GM12878 (cell line): ENCODE measurements at regions not wholly inside any gene's neighbourhood (a gene's known extent, or its start where the extent isn't known, plus 50 kb on each side); places are given as distances from the start of the nearest gene placed in this dataset.
A peak's percentile ranks its signal among the peaks of the same experiment; 100 is the strongest.
"Not testable (repeated sequence)": the region's sequence is repeated elsewhere in the genome, so short reads cannot be mapped to it uniquely, and the experiment has no call there.

ENCODE experiments used
- ATAC-seq: fragments of 200-7000 bp; cut with Tn5 transposase; 3 replicates; pipeline ENCODE4 v1.9.1; 2020; ENCODE audit warnings: mild to moderate bottlenecking, moderate library complexity
- BruUV-seq: library from RNA; stranded (reverse); fragments of 400-500 nt; replicated peaks from 2 replicates; lab custom pipeline; 2021; lab: Mats Ljungman, UMichigan
- CTCF ChIA-PET: fragments of 300-600 bp; sonication (Branson Sonifier 250); formaldehyde crosslinking; extraction: SDS; loops from one replicate; lab custom pipeline; 2021; ENCODE audit warnings: inconsistent platforms; lab: Yijun Ruan, JAX
- POLR2A ChIA-PET: fragments of 350-600 bp; formaldehyde crosslinking; extraction: SDS; loops from one replicate; lab custom pipeline; 2021; ENCODE audit warnings: inconsistent platforms; lab: Charles Lee
- RAD21 ChIA-PET: fragments of 300-600 bp; sonication (Branson Sonifier 250); formaldehyde crosslinking; loops from one replicate; lab custom pipeline; 2023; ENCODE audit warnings: antibody characterized with exemption; ENCODE audit not compliant: unreplicated experiment; lab: Charles Lee
- SMC1A ChIA-PET: fragments of 300-600 bp; sonication (Branson Sonifier 250); formaldehyde crosslinking; loops from one replicate; lab custom pipeline; 2023; ENCODE audit not compliant: unreplicated experiment, uncharacterized antibody; lab: Charles Lee
- DNase-seq: peaks from one replicate; pipeline ENCODE4 v3.0.0-alpha.2; 2011; ENCODE audit warnings: low read depth, low spot score
- FAIRE-seq: peaks from 3 replicates; lab custom pipeline; 2011; peaks lifted over from hg19 to GRCh38; lab: Jason Lieb, UNC
- H2AFZ ChIP-seq: 2 replicates; pipeline ENCODE4 v1.6.0; 2011; ENCODE audit warnings: low read depth, low read length, control low read depth; ENCODE audit not compliant: control insufficient read depth
- H3K27ac ChIP-seq: 2 replicates; pipeline ENCODE4 v1.5.1; 2011; ENCODE audit warnings: control low read depth; ENCODE audit not compliant: control insufficient read depth, insufficient read depth
- H3K27me3 ChIP-seq, 2 experiments: replicated peaks in 1 of 2; 2 replicates each; pipeline versions ENCODE4 v1.6.0 to v1.6.1; 2011; ENCODE audit warnings: low read length in 1 of 2; ENCODE audit not compliant: control insufficient read depth in 2 of 2, insufficient read depth in 2 of 2
- H3K36me3 ChIP-seq, 2 experiments: 2 replicates each; pipeline ENCODE4 v1.5.1; 2011; ENCODE audit warnings: low read length in 1 of 2; ENCODE audit not compliant: control insufficient read depth in 2 of 2, insufficient read depth in 2 of 2
- H3K4me1 ChIP-seq: 2 replicates; pipeline ENCODE4 v1.6.1; 2011; ENCODE audit warnings: mild to moderate bottlenecking, low read length, moderate library complexity, mixed read lengths; ENCODE audit not compliant: control insufficient read depth, insufficient read depth
- H3K4me2 ChIP-seq: 2 replicates; pipeline ENCODE4 v1.6.0; 2011; ENCODE audit warnings: control low read depth; ENCODE audit not compliant: control insufficient read depth, insufficient read depth
- H3K4me3 ChIP-seq: fragments of 200-600 bp; sonication (generic); 2 replicates; pipeline ENCODE4 v1.5.1; 2016
- H3K79me2 ChIP-seq: 2 replicates; pipeline ENCODE4 v1.6.0; 2011; ENCODE audit warnings: low read length; ENCODE audit not compliant: control insufficient read depth, insufficient read depth
- H3K9ac ChIP-seq: 2 replicates; pipeline ENCODE4 v1.8.0; 2011; ENCODE audit warnings: low read length, control low read depth, mixed read lengths; ENCODE audit not compliant: control insufficient read depth, insufficient read depth
- H3K9me3 ChIP-seq: replicated peaks from 3 replicates; pipeline ENCODE4 v1.5.1; 2011; ENCODE audit warnings: mild to moderate bottlenecking, low read length; ENCODE audit not compliant: control insufficient read depth, insufficient read depth
- H4K20me1 ChIP-seq: 2 replicates; pipeline ENCODE4 v1.6.0; 2011; ENCODE audit not compliant: control insufficient read depth, insufficient read depth
- CBX3 ChIP-seq: fragments of 200-600 bp; sonication (generic); IDR thresholded peaks from 2 replicates; pipeline ENCODE4 v1.6.1; 2016; ENCODE audit warnings: low read depth, borderline replicate concordance
- MEF2B ChIP-seq: fragments of 450-650 bp; IDR thresholded peaks from 2 replicates; pipeline ENCODE4 v1.6.1; 2018; ENCODE audit warnings: mild to moderate bottlenecking, moderate library complexity; ENCODE audit not compliant: partially characterized antibody, poor library complexity, severe bottlenecking
- WGBS: methylation state at CpG from one replicate; pipeline ENCODE4 v1.1.6; 2016; ENCODE audit warnings: low lambda C conversion rate; ENCODE audit not compliant: insufficient replicate concordance, insufficient coverage; ENCODE audit errors: missing lambda C conversion rate; 5-methylcytosine and 5-hydroxymethylcytosine counted together
- in situ Hi-C: fragments of 300-500 bp; cut with MboI; formaldehyde crosslinking; loops from 9 replicates; pipeline ENCODE4 v1.14.3; 2018; ENCODE audit warnings: mixed read lengths
- intact Hi-C: fragments of 100-400 bp; cut with micrococcal nuclease; formaldehyde crosslinking; loops from one replicate; pipeline ENCODE4 v1.14.2; 2022; ENCODE audit not compliant: unreplicated experiment

- no peak for FAIRE-seq
- intact Hi-C loops (no loop called here), in situ Hi-C loops (no loop called here)
- ChIA-PET SMC1A (no interaction called here), CTCF (interaction anchor here (0.9 kb wide), 1 partner anchor 675 kb away, joined by 3 read pairs; no protein-coding TSS in a partner anchor), RAD21 (no interaction called here), POLR2A (no interaction called here)
- DNase-seq = no peak
- Histone ChIP-seq H3K9ac (no peak overlapping the region), H3K36me3 (no peaks in the 10 kb centered on the region), H3K27me3 (peaks cover 0 to 2% of the 10 kb centered on the region in 2 experiments; a peak in 3 of 4 replicates), H3K27ac (no peak overlapping the region), H4K20me1 (no peaks in the 10 kb centered on the region), H2AFZ (no peak overlapping the region), H3K4me2 (no peak overlapping the region), H3K4me3 (no peak overlapping the region), H3K4me1 (no peaks in the 10 kb centered on the region), H3K79me2 (no peaks in the 10 kb centered on the region), H3K9me3 (no peaks in the 10 kb centered on the region)
- TF ChIP-seq CBX3 = no peak
- TF ChIP-seq MEF2B = peak; percentile 48
- no peak for ATAC-seq
- BruUV-seq = no TSS peak
- WGBS = 6% methylated on average over 13 of the region's 13 CpGs
Observed at GRCh38 chr15:77862651-77863104, 214.8 kb downstream of the TBC1D2B start.

GRCh38 chr15:77861997-77862635, 215.4 kb downstream of the TBC1D2B start:
- H3K4me3 ChIP-seq, H3K27ac ChIP-seq, RAD21 ChIA-PET, in situ Hi-C loops, H3K36me3 ChIP-seq, H3K4me2 ChIP-seq, intact Hi-C loops, BruUV-seq, H4K20me1 ChIP-seq, H3K79me2 ChIP-seq, DNase-seq, H2AFZ ChIP-seq, H3K9ac ChIP-seq, FAIRE-seq, ATAC-seq, H3K4me1 ChIP-seq, H3K9me3 ChIP-seq, H3K27me3 ChIP-seq, SMC1A ChIA-PET, POLR2A ChIA-PET: not testable (repeated sequence)
- 14% methylated on average over 10 of the region's 10 CpGs for WGBS
- CTCF ChIA-PET = interaction anchor here (0.9 kb wide), 1 partner anchor 675 kb away, joined by 3 read pairs; no protein-coding TSS in a partner anchor
